Spleen (tissue), 11 donors: ENCODE measurements at regions not wholly inside any gene's neighbourhood (a gene's known extent, or its start where the extent isn't known, plus 50 kb on each side); places are given as distances from the start of the nearest gene placed in this dataset.

ENCODE experiments used
- DNase-seq: peaks from one replicate; pipeline ENCODE4 v3.0.0-alpha.2; 2020
- H3K27ac ChIP-seq, 8 donors: fragments of 200-600 bp; sonication (generic) in 7 of 8; 1 replicate in 4 of 8; 2 replicates in 4 of 8; pipeline versions ENCODE4 v1.5.0 to v1.8.0; 2016 to 2021; ENCODE audit warnings: inconsistent platforms in 4 of 8, mild to moderate bottlenecking in 4 of 8, moderate library complexity in 1 of 8
- H3K27me3 ChIP-seq, 7 donors: fragments of 200-600 bp; sonication (generic) in 6 of 7; replicated peaks in 1 of 7; 1 replicate in 4 of 7; 2 replicates in 3 of 7; pipeline versions ENCODE4 v1.5.0 to v1.8.0; 2016 to 2021; ENCODE audit warnings: inconsistent platforms in 3 of 7, mild to moderate bottlenecking in 1 of 7
- H3K36me3 ChIP-seq, 6 donors: fragments of 200-600 bp; sonication (generic) in 5 of 6; 1 replicate in 4 of 6; 2 replicates in 2 of 6; pipeline versions ENCODE4 v1.5.0 to v1.8.0; 2016 to 2021; ENCODE audit warnings: inconsistent platforms in 2 of 6
- H3K4me1 ChIP-seq, 6 donors: fragments of 200-600 bp; sonication (generic) in 5 of 6; 1 replicate in 3 of 6; 2 replicates in 3 of 6; pipeline versions ENCODE4 v1.5.0 to v1.8.0; 2016 to 2021; ENCODE audit warnings: inconsistent platforms in 3 of 6
- H3K4me3 ChIP-seq, 8 donors: fragments of 200-600 bp; sonication (generic) in 7 of 8; 1 replicate in 4 of 8; 2 replicates in 4 of 8; pipeline versions ENCODE4 v1.5.0 to v1.8.0; 2016 to 2021; ENCODE audit warnings: inconsistent platforms in 4 of 8, mild to moderate bottlenecking in 4 of 8, moderate library complexity in 2 of 8
- H3K9me3 ChIP-seq, 8 donors: fragments of 200-600 bp; sonication (generic) in 7 of 8; 1 replicate in 4 of 8; 2 replicates in 4 of 8; pipeline versions ENCODE4 v1.5.0 to v1.8.0; 2016 to 2021; ENCODE audit warnings: inconsistent platforms in 4 of 8
- CTCF ChIP-seq, 11 experiments: fragments of 200-600 bp in 7 of 11; fragments of 450-650 bp in 4 of 11; sonication (generic) in 4 of 11; IDR thresholded peaks in 8 of 11; conservative IDR thresholded peaks in 3 of 11; 1 replicate in 7 of 11; 2 replicates in 4 of 11; pipeline versions ENCODE4 v1.4.0 to v1.8.0; 2016 to 2021; ENCODE audit warnings: antibody characterized with exemption in 11 of 11, inconsistent platforms in 4 of 11, mild to moderate bottlenecking in 1 of 11
- POLR2A ChIP-seq, 3 donors: fragments of 450-650 bp; IDR thresholded peaks; one replicate each; pipeline ENCODE4 v1.5.1; 2017; ENCODE audit warnings: antibody characterized with exemption in 3 of 3, mild to moderate bottlenecking in 1 of 3
- POLR2AphosphoS5 ChIP-seq, 3 donors: sonication (generic); formaldehyde crosslinking; IDR thresholded peaks; one replicate each; pipeline ENCODE4 v1.5.1; 2017; ENCODE audit warnings: antibody characterized with exemption in 3 of 3
- WGBS, 5 donors: extraction: QIAGEN DNeasy Blood & Tissue Kit in 3 of 5; methylation state at CpG; one replicate each; pipeline versions ENCODE4 v1.1.5 to v1.1.7; 2013 to 2018; 5-methylcytosine and 5-hydroxymethylcytosine counted together
- intact Hi-C: fragments of 100-400 bp; cut with DNase I; formaldehyde crosslinking; loops from one replicate; pipeline ENCODE4 v1.15.0; 2023; ENCODE audit warnings: low total_unique reads
- donor health status: healthy with polysubstance abuse.
- donor health status: DM: no; HTN: no; CAD: no; lungs with moderate emphysema.
- donor health status: DM: no; HTN: no; CAD: no.
- donor health status: Bipolar disorder and iron deficiency.
- donor health status: healthy.
- donor health status: DM: no; HTN: no; CAD: no.
- donor health status: DM: yes; HTN: yes; CAD: no.

DNA sequence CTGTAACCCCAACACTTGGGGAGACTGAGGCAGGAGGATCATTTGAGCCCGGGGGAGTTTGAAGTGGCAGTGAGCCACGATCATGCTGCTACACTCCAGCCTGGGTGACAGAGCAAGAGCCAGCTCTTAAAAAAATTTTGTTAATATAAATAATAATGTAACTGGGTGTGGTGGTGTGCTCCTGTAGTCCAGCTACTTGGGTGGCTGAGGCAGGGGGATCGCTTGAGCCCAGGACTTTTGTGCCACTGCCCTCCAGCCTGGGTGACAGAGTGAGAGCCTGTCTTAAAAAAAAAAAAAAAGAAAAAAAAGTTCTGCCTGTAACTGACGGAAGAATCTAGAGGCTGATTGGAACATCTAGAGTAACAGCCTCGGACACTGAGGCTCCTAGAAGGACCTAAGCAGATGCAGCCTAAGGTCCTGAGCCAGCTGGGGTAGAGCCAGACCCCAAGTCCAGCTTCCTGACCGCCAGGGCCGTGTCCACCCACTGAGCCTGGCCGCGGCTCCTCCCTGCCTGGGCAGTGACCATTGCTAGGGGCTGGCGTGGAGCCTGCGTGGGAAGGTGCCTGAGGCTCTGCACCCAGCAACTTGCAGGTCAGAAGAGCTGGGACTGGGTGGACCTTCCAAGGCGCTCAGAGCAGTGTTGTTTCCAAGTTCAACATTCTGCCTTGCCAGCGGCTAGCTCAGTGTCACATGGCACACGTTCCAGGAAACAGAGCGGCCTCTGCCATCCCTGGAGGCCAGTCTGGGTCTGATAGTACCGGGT, 209.4 kb upstream of the CIBAR2 start:
- intact Hi-C loops, result no loop called here
- Histone ChIP-seq H3K27ac (peak overlapping the region in 5 of 8 donors; percentile 51 to 54 (median 53)), H3K36me3 (no peaks in the 10 kb centered on the region), H3K4me3 (no peak overlapping the region), H3K9me3 (no peaks in the 10 kb centered on the region), H3K4me1 (peaks cover 0 to 37% (median 24%) of the 10 kb centered on the region in 6 donors), H3K27me3 (no peaks in the 10 kb centered on the region)
- WGBS, 5 donors, result 51 to 62% (median 52%) methylated on average over 10 to 16 of the region's 16 CpGs
- TF ChIP-seq POLR2A (IDR thresholded peaks at IDR 0.05) (no peak), CTCF (IDR thresholded peaks at IDR 0.05 in 8 of 11, conservative IDR thresholded peaks at IDR 0.05 in 3 of 11) (peak in 1 of 11 experiments; percentile 18), POLR2AphosphoS5 (IDR thresholded peaks at IDR 0.05) (peak; percentile 76 to 89 (median 81))
- peak; percentile 88 for DNase-seq

DNA sequence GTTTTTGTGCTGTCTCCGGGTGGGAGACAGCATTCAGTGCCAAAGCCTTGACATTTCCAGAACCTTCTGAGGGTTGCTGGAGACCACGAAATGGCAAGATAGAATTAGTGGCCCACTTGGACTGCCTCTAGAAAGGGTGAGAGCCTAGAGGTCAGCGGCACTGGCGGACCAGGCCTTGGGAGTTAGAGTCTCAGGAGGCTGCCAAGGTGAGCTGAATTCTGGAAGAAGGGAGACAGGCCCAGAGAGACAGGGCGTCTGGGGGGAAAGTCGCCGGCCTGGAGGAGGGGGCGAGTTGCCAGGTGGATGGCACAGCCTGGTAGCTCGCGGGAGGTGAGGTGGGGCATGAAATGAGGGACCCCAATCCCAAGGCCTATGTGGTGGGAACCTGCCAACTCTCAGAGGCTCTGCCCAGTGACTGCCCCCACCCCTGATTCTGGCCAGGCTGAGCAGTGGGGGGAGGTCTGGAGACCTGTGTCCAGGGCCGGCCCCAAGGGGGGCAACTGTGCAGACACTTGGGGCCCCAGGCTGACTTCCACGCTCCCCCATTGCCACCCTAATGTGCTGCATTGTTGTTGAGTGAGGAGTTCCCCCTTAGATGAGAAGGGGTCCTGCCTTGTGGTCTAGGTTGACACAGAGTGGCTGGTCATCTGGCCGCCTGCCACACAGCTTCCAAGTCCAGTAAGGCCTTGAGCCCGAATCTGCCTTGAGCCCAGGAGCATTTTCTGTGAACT, 211.1 kb upstream of the CIBAR2 start:
- peaks cover 0 to 12% (median 3%) of the 10 kb centered on the region in 7 donors for H3K27me3 ChIP-seq
- H3K4me3 ChIP-seq, result no peak overlapping the region
- H3K4me1 ChIP-seq, result peaks cover 5 to 50% (median 28%) of the 10 kb centered on the region in 6 donors
- H3K27ac ChIP-seq, result peak overlapping the region in 1 of 8 donors; percentile 54
- intact Hi-C loops, result no loop called here
- TF ChIP-seq POLR2AphosphoS5 (IDR thresholded peaks at IDR 0.05) (no peak), POLR2A (IDR thresholded peaks at IDR 0.05) (no peak), CTCF (IDR thresholded peaks at IDR 0.05 in 8 of 11, conservative IDR thresholded peaks at IDR 0.05 in 3 of 11) (no peak)
- WGBS, 5 donors, result 80 to 91% (median 87%) methylated on average over 12 to 14 of the region's 14 CpGs
- no peaks in the 10 kb centered on the region for H3K9me3 ChIP-seq
- H3K36me3 ChIP-seq, result no peaks in the 10 kb centered on the region
- DNase-seq, result no peak

- no peak for TF ChIP-seq POLR2A (IDR thresholded peaks at IDR 0.05)
- TF ChIP-seq POLR2AphosphoS5 (IDR thresholded peaks at IDR 0.05), result no peak
- no peak for TF ChIP-seq CTCF (IDR thresholded peaks at IDR 0.05 in 8 of 11, conservative IDR thresholded peaks at IDR 0.05 in 3 of 11)
- Histone ChIP-seq H3K36me3 (no peaks in the 10 kb centered on the region), H3K27me3 (peaks cover 0 to 17% (median 5%) of the 10 kb centered on the region in 7 donors), H3K4me1 (peaks cover 8 to 56% (median 30%) of the 10 kb centered on the region in 6 donors), H3K27ac (no peak overlapping the region), H3K9me3 (no peaks in the 10 kb centered on the region), H3K4me3 (no peak overlapping the region)
- intact Hi-C loops, result no loop called here
- WGBS, 5 donors, result 94 to 98% (median 96%) methylated on average over 10 of the region's 10 CpGs
- no peak for DNase-seq
These were observed 211.6 kb upstream of the CIBAR2 start for GRCh38 chr16:85323961-85324253.

- no peak overlapping the region for H3K27ac ChIP-seq
- no peak for TF ChIP-seq CTCF (IDR thresholded peaks at IDR 0.05 in 8 of 11, conservative IDR thresholded peaks at IDR 0.05 in 3 of 11)
- no peak for TF ChIP-seq POLR2AphosphoS5 (IDR thresholded peaks at IDR 0.05)
- TF ChIP-seq POLR2A (IDR thresholded peaks at IDR 0.05), result no peak
- no peak overlapping the region for H3K4me3 ChIP-seq
- intact Hi-C loops, result no loop called here
- peaks cover 8 to 61% (median 32%) of the 10 kb centered on the region in 6 donors for H3K4me1 ChIP-seq
- WGBS, 5 donors, result 90 to 94% (median 91%) methylated on average over 12 to 13 of the region's 13 CpGs
- H3K36me3 ChIP-seq, result no peaks in the 10 kb centered on the region
- no peaks in the 10 kb centered on the region for H3K9me3 ChIP-seq
- no peak for DNase-seq
- peaks cover 0 to 23% (median 11%) of the 10 kb centered on the region in 7 donors for H3K27me3 ChIP-seq
These were observed 212.2 kb upstream of the CIBAR2 start for GRCh38 chr16:85324488-85324887.
